HG03521 (cell line): ENCODE measurements at regions not wholly inside any gene's neighbourhood (a gene's known extent, or its start where the extent isn't known, plus 50 kb on each side); places are given as distances from the start of the nearest gene placed in this dataset.

Source experiments
- ATAC-seq: cut with Tn5 transposase; IDR thresholded peaks from one replicate; pipeline ENCODE4 v1.9.1; 2021; ENCODE audit warnings: mild to moderate bottlenecking, moderate library complexity; ENCODE audit not compliant: unreplicated experiment

GRCh38 chr1:82845866-82846265 is 1045.1 kb downstream of the ADGRL2 start:
- no peak for ATAC-seq

- no peak for ATAC-seq
These were observed 1044.4 kb downstream of the ADGRL2 start for GRCh38 chr1:82844911-82845827.

GRCh38 chr1:82844447-82844846 is 1043.7 kb downstream of the ADGRL2 start:
- no peak for ATAC-seq

GRCh38 chr1:82843876-82844275 is 1043.1 kb downstream of the ADGRL2 start:
- ATAC-seq = no peak

- no peak for ATAC-seq
These were observed 1039.5 kb downstream of the ADGRL2 start for GRCh38 chr1:82840192-82840591.

- no peak for ATAC-seq
These were observed 1037.2 kb downstream of the ADGRL2 start for GRCh38 chr1:82837766-82838465.

GRCh38 chr1:82836973-82837680 is 1036.4 kb downstream of the ADGRL2 start:
- ATAC-seq = no peak

- ATAC-seq = no peak
These were observed 1035.7 kb downstream of the ADGRL2 start for GRCh38 chr1:82836213-82836972.

- ATAC-seq = no peak
These were observed 1030.1 kb downstream of the ADGRL2 start for GRCh38 chr1:82830690-82831380.

- ATAC-seq = no peak
These were observed 1028.8 kb downstream of the ADGRL2 start for GRCh38 chr1:82829527-82829926.

GRCh38 chr1:82823876-82824275 is 1023.1 kb downstream of the ADGRL2 start:
- no peak for ATAC-seq

GRCh38 chr1:82820816-82821215 is 1020.1 kb downstream of the ADGRL2 start:
- no peak for ATAC-seq

- ATAC-seq = no peak
These were observed 1018.5 kb downstream of the ADGRL2 start for GRCh38 chr1:82819234-82819633.

GRCh38 chr1:82818586-82818985 is 1017.9 kb downstream of the ADGRL2 start:
- no peak for ATAC-seq

GRCh38 chr1:82813386-82813785 is 1012.7 kb downstream of the ADGRL2 start:
- ATAC-seq = no peak

- ATAC-seq = no peak
These were observed 1009.9 kb downstream of the ADGRL2 start for GRCh38 chr1:82810601-82811000.

- ATAC-seq = no peak
These were observed 1006.8 kb downstream of the ADGRL2 start for GRCh38 chr1:82807563-82807962.

GRCh38 chr1:82806133-82806532 is 1005.4 kb downstream of the ADGRL2 start:
- ATAC-seq = no peak

GRCh38 chr1:82801176-82801575 is 1000.4 kb downstream of the ADGRL2 start:
- no peak for ATAC-seq

GRCh38 chr1:82800721-82801120 is 1000.0 kb downstream of the ADGRL2 start:
- ATAC-seq = no peak
